ENCODE measurements at regions not wholly inside any gene's neighbourhood (a gene's known extent, or its start where the extent isn't known, plus 50 kb on each side); places are given as distances from the start of the nearest gene placed in this dataset.

DNA sequence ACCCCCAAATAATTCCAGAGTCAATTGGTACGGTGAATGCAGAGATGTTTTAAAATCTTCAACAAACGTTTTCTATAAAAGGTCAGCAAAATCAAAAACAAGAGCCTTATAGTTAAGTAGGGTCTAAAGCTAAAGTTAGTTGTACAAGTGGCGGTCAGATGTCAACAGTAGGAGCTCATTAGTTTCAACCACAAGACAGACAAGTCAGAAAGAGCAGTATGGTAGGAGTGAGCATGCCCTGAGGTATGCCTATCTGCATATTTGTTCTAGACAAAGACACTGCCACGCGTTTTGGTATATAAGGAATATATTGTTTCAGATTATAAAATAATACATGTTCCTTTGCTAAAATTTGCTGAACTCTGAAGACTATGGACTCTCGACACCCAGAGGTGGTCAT lies 431.5 kb upstream of the KIF2B start:
- Mint-ChIP-seq H3K27me3 (ENCODE audit: insufficient read depth) (no peaks in the 10 kb centered on the region; the same call in 1 of the 2 replicates), H3K36me3 (ENCODE audit: low read depth) (no peaks in the 10 kb centered on the region), H3K4me1 (ENCODE audit: low read depth) (no peaks in the 10 kb centered on the region), H3K9me3 (peaks cover 35% of the 10 kb centered on the region), H3K27ac (no peak overlapping the region), H3K4me3 (no peak overlapping the region)
- DNase-seq = no peak
- TF ChIP-seq, protein P1, sequence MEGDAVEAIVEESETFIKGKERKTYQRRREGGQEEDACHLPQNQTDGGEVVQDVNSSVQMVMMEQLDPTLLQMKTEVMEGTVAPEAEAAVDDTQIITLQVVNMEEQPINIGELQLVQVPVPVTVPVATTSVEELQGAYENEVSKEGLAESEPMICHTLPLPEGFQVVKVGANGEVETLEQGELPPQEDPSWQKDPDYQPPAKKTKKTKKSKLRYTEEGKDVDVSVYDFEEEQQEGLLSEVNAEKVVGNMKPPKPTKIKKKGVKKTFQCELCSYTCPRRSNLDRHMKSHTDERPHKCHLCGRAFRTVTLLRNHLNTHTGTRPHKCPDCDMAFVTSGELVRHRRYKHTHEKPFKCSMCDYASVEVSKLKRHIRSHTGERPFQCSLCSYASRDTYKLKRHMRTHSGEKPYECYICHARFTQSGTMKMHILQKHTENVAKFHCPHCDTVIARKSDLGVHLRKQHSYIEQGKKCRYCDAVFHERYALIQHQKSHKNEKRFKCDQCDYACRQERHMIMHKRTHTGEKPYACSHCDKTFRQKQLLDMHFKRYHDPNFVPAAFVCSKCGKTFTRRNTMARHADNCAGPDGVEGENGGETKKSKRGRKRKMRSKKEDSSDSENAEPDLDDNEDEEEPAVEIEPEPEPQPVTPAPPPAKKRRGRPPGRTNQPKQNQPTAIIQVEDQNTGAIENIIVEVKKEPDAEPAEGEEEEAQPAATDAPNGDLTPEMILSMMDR (IDR thresholded peaks at IDR 0.05) = no peak

DNA sequence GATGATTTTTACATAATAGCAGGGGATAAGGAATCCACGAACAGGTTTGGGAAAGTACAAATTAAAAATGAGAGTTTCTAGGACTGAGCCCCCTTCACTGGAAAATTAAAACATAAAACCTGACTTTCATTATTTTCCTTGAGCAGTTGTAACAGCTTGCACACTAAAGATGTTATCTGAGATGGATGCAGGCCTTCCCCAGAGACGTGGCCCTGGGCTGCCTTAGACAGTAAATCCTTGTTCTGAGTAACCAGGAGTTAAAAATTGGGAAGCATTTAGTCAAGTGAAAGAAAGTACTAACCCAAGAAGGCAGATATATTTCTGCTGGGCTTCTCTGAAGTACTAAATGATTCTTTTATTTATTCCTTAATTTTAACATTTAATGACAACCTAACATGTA lies 432.2 kb upstream of the KIF2B start:
- DNase-seq = no peak
- Mint-ChIP-seq H3K4me1 (ENCODE audit: low read depth) (no peaks in the 10 kb centered on the region), H3K36me3 (ENCODE audit: low read depth) (no peaks in the 10 kb centered on the region), H3K4me3 (no peak overlapping the region), H3K27me3 (ENCODE audit: insufficient read depth) (no peaks in the 10 kb centered on the region; the same call in 1 of the 2 replicates), H3K27ac (no peak overlapping the region), H3K9me3 (peaks cover 32% of the 10 kb centered on the region)
- TF ChIP-seq, protein P1 (IDR thresholded peaks at IDR 0.05) = no peak

DNA sequence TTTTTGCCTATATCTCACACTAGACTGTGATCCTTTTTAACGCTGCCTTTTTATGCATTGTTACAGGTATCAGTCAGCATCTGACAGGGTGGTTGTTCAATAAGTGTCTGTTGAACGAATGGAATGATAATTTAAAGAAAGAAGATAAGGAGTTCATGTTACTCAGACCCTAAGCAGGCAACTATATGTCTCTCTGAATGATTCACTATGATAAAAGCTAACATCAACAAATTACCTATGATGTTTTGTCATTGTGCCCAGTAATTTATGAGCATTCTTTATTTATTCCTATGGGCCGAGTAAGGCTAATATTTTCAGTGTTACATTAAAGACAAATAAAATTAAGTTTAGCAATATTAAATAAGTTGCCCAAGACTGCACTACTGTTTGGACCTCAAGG lies 435.0 kb upstream of the KIF2B start:
- peaks cover 15% of the 10 kb centered on the region for H3K9me3 Mint-ChIP-seq
- H3K4me3 Mint-ChIP-seq = no peak overlapping the region
- H3K27me3 Mint-ChIP-seq (ENCODE audit: insufficient read depth) = no peaks in the 10 kb centered on the region
- TF ChIP-seq, protein P1 (IDR thresholded peaks at IDR 0.05) = no peak
- H3K27ac Mint-ChIP-seq = no peak overlapping the region
- H3K4me1 Mint-ChIP-seq (ENCODE audit: low read depth) = no peaks in the 10 kb centered on the region
- H3K36me3 Mint-ChIP-seq (ENCODE audit: low read depth) = no peaks in the 10 kb centered on the region
- no peak for DNase-seq

DNA sequence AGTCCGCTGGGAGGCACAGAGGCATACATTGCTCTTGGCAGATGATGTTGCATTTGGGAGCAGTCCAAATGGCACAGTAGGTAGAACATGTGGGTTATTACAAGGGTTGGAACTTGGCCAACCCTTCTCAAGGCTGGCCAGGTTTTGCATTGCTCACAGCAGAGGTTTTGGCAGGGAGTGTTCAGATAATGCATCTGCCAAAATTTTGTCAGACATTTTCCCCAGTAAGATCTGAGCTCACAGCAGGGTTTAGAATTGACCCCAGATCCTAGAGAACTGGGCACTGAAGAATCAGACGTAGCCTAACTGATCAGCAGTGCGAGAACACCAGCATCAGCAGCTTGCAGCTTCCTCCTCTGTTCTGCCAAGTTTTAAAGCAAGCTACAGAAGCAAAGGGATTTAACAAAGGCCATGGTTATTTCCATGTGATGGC lies 468.8 kb upstream of the KIF2B start:
- TF ChIP-seq, protein P1 (IDR thresholded peaks at IDR 0.05) = no peak
- H3K4me1 Mint-ChIP-seq (ENCODE audit: low read depth) = no peaks in the 10 kb centered on the region
- H3K9me3 Mint-ChIP-seq = peaks cover 29% of the 10 kb centered on the region
- H3K27me3 Mint-ChIP-seq (ENCODE audit: insufficient read depth) = no peaks in the 10 kb centered on the region
- peaks cover 4% of the 10 kb centered on the region; the same call in 1 of the 2 replicates for H3K36me3 Mint-ChIP-seq (ENCODE audit: low read depth)
- no peak overlapping the region for H3K27ac Mint-ChIP-seq
- H3K4me3 Mint-ChIP-seq = no peak overlapping the region
- no peak for DNase-seq

DNA sequence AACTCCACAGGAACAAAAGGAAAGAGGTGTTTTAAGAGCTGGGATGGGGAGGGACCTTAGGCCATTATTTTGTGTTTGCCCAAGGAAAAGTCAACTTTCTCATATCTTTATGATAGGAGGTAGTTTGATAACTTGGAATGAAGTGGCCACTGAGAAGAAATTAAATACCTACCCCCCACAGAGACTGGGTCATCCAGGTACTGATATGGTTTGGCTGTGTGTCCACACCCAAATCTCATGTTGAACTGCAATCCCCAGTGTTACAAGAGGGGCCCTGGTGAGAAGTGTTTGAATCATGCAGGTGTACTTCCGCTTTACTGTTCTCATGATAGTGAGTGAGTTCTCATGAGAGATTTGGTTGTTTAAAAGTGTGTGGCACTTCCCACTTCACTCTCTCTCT lies 477.9 kb upstream of the KIF2B start:
- H3K27ac Mint-ChIP-seq = no peak overlapping the region
- peaks cover 43% of the 10 kb centered on the region for H3K9me3 Mint-ChIP-seq
- TF ChIP-seq, protein P1 (IDR thresholded peaks at IDR 0.05) = no peak
- no peak overlapping the region for H3K4me3 Mint-ChIP-seq
- H3K4me1 Mint-ChIP-seq (ENCODE audit: low read depth) = no peaks in the 10 kb centered on the region
- H3K27me3 Mint-ChIP-seq (ENCODE audit: insufficient read depth) = no peaks in the 10 kb centered on the region
- no peak for DNase-seq
- no peaks in the 10 kb centered on the region; the same call in 1 of the 2 replicates for H3K36me3 Mint-ChIP-seq (ENCODE audit: low read depth)

DNA sequence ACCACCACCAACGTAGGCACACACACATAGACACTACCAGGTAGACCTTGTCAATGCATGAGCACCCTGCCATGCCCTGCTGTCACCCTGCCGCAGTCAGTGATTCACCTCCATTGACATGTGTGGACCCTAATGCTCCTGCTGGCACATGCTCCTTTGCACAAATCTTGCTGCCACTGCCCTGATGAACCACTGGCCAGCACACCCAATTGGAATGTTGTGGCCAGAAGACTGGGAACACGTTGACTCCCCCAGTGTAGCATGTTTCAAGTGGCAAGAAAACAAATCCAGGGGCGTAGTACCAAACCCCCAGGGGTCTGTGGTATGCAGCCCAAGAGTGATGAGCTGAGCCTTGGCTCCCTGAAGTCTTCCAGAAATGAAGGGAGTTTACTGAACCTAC lies 486.4 kb upstream of the KIF2B start:
- TF ChIP-seq, protein P1 (IDR thresholded peaks at IDR 0.05) = no peak
- no peak overlapping the region for H3K27ac Mint-ChIP-seq
- DNase-seq = no peak
- H3K27me3 Mint-ChIP-seq (ENCODE audit: insufficient read depth) = no peaks in the 10 kb centered on the region
- H3K9me3 Mint-ChIP-seq = peaks cover 52% of the 10 kb centered on the region
- H3K36me3 Mint-ChIP-seq (ENCODE audit: low read depth) = no peaks in the 10 kb centered on the region; the same call in 1 of the 2 replicates
- H3K4me3 Mint-ChIP-seq = no peak overlapping the region
- H3K4me1 Mint-ChIP-seq (ENCODE audit: low read depth) = no peaks in the 10 kb centered on the region
